ENCODE measurements at regions not wholly inside any gene's neighbourhood (a gene's known extent, or its start where the extent isn't known, plus 50 kb on each side); places are given as distances from the start of the nearest gene placed in this dataset.

GRCh38 chr2:18976168-18976961, 382.1 kb downstream of the OSR1 start:
- TF ChIP-seq CTCF (IDR thresholded peaks at IDR 0.05) (no peak), POLR2A (IDR thresholded peaks at IDR 0.05) (no peak)

Measured in gastroesophageal sphincter (tissue), 3 donors.